ENCODE measurements at regions not wholly inside any gene's neighbourhood (a gene's known extent, or its start where the extent isn't known, plus 50 kb on each side); places are given as distances from the start of the nearest gene placed in this dataset.

DNA sequence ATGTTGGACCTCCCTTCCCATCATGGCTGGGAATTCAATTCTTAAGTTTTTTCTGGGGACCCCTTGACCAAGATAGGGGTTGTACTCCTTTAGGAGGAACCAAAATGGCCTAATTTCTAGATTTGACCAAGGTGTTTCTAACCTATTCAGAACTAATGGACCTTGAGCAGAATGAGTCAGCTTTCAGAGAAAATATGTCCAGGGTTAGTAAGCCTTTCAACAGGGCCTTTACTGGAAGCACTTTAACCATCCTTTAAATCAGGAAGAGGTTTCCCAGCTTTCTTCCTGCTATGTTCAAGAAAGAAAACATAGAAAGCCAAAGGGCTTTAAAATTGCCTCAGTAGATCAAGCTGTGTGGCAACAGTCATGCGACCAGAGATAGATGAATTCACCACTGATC is 1184.9 kb upstream of the ACVR2A start:
- TF ChIP-seq TCF7L2 (IDR thresholded peaks at IDR 0.05; ENCODE audit: low read depth, low read length) (no peak), SIN3A (IDR thresholded peaks at IDR 0.05; ENCODE audit: borderline replicate concordance, insufficient read depth, low read depth, low read length) (no peak), POLR2AphosphoS5 (IDR thresholded peaks at IDR 0.05; ENCODE audit: low read depth, low read length) (no peak)
- TF ChIP-seq, protein P1, sequence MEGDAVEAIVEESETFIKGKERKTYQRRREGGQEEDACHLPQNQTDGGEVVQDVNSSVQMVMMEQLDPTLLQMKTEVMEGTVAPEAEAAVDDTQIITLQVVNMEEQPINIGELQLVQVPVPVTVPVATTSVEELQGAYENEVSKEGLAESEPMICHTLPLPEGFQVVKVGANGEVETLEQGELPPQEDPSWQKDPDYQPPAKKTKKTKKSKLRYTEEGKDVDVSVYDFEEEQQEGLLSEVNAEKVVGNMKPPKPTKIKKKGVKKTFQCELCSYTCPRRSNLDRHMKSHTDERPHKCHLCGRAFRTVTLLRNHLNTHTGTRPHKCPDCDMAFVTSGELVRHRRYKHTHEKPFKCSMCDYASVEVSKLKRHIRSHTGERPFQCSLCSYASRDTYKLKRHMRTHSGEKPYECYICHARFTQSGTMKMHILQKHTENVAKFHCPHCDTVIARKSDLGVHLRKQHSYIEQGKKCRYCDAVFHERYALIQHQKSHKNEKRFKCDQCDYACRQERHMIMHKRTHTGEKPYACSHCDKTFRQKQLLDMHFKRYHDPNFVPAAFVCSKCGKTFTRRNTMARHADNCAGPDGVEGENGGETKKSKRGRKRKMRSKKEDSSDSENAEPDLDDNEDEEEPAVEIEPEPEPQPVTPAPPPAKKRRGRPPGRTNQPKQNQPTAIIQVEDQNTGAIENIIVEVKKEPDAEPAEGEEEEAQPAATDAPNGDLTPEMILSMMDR (IDR thresholded peaks at IDR 0.05) = no peak
